C4-2B (cell line): ENCODE measurements at regions not wholly inside any gene's neighbourhood (a gene's known extent, or its start where the extent isn't known, plus 50 kb on each side); places are given as distances from the start of the nearest gene placed in this dataset.

Experiments used
- ZFX ChIP-seq: fragments of 450-650 bp; IDR thresholded peaks from 2 replicates; pipeline ENCODE4 v1.6.1; 2017
- TF ChIP-seq, protein P1 (sequence below): fragments of 450-650 bp; conservative IDR thresholded peaks from 2 replicates; pipeline ENCODE4 v1.5.1; 2017; ENCODE audit warnings: mild to moderate bottlenecking

DNA sequence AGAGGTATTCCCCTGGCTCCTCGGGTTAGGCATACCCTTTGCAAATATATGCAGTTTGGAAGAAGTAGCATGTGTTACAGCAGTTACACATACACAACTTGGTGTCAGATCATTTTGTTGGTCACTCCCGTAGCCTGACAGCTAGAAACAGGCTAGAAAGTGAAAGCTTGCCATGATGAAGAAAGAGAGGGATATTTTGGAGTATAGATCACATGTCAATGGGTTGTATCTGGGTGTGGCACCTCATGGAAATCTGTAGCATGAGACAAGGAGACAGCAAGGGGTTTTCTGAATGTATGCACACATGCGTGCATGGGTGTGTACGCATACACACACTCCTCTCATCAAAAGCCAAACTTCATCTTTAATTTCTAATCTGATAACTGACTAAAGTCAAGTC lies 1914.5 kb upstream of the PIK3C3 start:
- TF ChIP-seq, protein P1, sequence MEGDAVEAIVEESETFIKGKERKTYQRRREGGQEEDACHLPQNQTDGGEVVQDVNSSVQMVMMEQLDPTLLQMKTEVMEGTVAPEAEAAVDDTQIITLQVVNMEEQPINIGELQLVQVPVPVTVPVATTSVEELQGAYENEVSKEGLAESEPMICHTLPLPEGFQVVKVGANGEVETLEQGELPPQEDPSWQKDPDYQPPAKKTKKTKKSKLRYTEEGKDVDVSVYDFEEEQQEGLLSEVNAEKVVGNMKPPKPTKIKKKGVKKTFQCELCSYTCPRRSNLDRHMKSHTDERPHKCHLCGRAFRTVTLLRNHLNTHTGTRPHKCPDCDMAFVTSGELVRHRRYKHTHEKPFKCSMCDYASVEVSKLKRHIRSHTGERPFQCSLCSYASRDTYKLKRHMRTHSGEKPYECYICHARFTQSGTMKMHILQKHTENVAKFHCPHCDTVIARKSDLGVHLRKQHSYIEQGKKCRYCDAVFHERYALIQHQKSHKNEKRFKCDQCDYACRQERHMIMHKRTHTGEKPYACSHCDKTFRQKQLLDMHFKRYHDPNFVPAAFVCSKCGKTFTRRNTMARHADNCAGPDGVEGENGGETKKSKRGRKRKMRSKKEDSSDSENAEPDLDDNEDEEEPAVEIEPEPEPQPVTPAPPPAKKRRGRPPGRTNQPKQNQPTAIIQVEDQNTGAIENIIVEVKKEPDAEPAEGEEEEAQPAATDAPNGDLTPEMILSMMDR = no peak
- TF ChIP-seq ZFX = no peak
